GM18517 (cell line): ENCODE measurements at regions not wholly inside any gene's neighbourhood (a gene's known extent, or its start where the extent isn't known, plus 50 kb on each side); places are given as distances from the start of the nearest gene placed in this dataset.
"Not testable (repeated sequence)": the region's sequence is repeated elsewhere in the genome, so short reads cannot be mapped to it uniquely, and the experiment has no call there.

Experiments
- ATAC-seq: cut with Tn5 transposase; IDR thresholded peaks from one replicate; pipeline ENCODE4 v1.9.1; 2021; ENCODE audit warnings: mild to moderate bottlenecking, moderate library complexity; ENCODE audit not compliant: unreplicated experiment

- no peak for ATAC-seq
These were observed 460.5 kb upstream of the CD180 start for GRCh38 chr5:67657055-67657454.

GRCh38 chr5:67652201-67652600, 455.6 kb upstream of the CD180 start:
- ATAC-seq, result peak; percentile 81

GRCh38 chr5:67651180-67651579, 454.6 kb upstream of the CD180 start:
- no peak for ATAC-seq

- no peak for ATAC-seq
These were observed 451.6 kb upstream of the CD180 start for GRCh38 chr5:67648201-67648671.

- no peak for ATAC-seq
These were observed 451.2 kb upstream of the CD180 start for GRCh38 chr5:67647772-67648171.

GRCh38 chr5:67644221-67644920, 447.8 kb upstream of the CD180 start:
- no peak for ATAC-seq

- ATAC-seq, result no peak
These were observed 446.9 kb upstream of the CD180 start for GRCh38 chr5:67643536-67643935.

- no peak for ATAC-seq
These were observed 443.4 kb upstream of the CD180 start for GRCh38 chr5:67639976-67640375.

GRCh38 chr5:67639313-67639712, 442.7 kb upstream of the CD180 start:
- no peak for ATAC-seq

GRCh38 chr5:67636850-67637524, 440.4 kb upstream of the CD180 start:
- no peak for ATAC-seq

- no peak for ATAC-seq
These were observed 439.5 kb upstream of the CD180 start for GRCh38 chr5:67636091-67636490.

GRCh38 chr5:67627079-67627478, 430.5 kb upstream of the CD180 start:
- not testable (repeated sequence) for ATAC-seq

GRCh38 chr5:67623078-67623477, 426.5 kb upstream of the CD180 start:
- ATAC-seq, result no peak

GRCh38 chr5:67620424-67621397, 424.1 kb upstream of the CD180 start:
- ATAC-seq, result no peak

GRCh38 chr5:67619636-67620035, 423.0 kb upstream of the CD180 start:
- no peak for ATAC-seq

- no peak for ATAC-seq
These were observed 422.6 kb upstream of the CD180 start for GRCh38 chr5:67619235-67619634.

- ATAC-seq, result no peak
These were observed 420.5 kb upstream of the CD180 start for GRCh38 chr5:67617051-67617450.

- ATAC-seq, result no peak
These were observed 416.4 kb upstream of the CD180 start for GRCh38 chr5:67612961-67613360.

- ATAC-seq, result no peak
These were observed 413.8 kb upstream of the CD180 start for GRCh38 chr5:67610186-67610912.

GRCh38 chr5:67607958-67608357, 411.4 kb upstream of the CD180 start:
- no peak for ATAC-seq

- no peak for ATAC-seq
These were observed 410.0 kb upstream of the CD180 start for GRCh38 chr5:67606586-67606947.
